ENCODE measurements at regions not wholly inside any gene's neighbourhood (a gene's known extent, or its start where the extent isn't known, plus 50 kb on each side); places are given as distances from the start of the nearest gene placed in this dataset.

DNA sequence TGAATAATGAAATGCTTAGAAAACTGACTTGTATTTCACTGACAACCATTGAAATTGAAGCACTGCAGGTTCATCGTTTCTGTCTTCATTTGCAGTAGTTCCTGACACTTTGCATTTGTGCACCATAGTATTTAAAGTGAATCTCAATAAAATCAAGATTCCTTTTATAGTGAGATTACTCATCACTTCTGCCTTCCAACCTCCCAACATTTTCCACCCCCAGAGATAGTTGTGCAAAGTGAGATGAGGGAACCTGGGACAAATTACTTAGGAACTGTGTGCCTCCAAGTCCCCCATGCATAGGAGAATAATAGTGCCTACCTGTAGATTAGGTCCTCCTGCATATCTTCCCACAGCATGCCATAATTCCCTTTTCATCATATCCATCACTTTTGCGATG lies 114.9 kb upstream of the DPT start:
- TF ChIP-seq POLR2A (IDR thresholded peaks at IDR 0.05; ENCODE audit: low read length) (no peak), GATA1 (IDR thresholded peaks at IDR 0.05; ENCODE audit: low read depth, low read length) (no peak)
